ENCODE measurements at regions not wholly inside any gene's neighbourhood (a gene's known extent, or its start where the extent isn't known, plus 50 kb on each side); places are given as distances from the start of the nearest gene placed in this dataset.

DNA sequence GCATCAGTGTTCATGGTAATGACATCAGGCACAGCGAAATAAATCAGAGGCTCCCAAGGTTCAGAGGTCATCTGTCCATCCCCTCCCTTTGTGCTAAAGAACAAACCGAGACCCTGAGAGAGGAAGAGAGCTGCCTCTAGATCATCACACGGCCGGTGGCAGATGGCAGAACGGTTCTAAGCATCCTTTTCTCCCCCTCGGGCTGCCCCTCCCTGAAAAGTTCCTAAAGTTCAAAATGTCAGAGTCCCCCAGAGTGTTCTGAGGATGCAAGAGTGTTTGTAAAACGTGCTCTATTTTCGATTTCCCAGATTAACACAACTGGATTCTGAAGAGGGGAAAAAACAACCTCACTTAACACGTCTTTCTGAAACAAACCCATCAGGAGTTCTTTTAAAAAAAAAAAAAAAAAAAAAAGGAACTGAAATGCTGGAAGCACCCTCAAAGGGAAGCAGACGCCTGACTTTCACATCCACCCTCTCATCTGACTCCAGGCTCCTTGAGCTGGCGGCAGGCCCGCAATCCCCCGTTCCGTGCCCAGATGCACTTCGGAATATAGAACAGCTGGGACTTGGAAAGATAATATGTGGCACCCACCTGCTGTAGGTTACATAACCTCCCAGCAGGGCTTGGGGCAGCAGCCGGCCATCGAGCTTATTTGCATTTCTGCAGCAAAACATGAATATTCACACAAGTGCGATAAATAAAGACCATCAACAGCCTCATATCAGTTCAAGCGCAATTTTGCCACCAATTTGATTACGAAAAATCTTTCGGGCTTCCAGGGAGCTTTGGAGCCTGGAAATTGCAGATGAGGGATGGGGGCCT is 115.5 kb upstream of the SMURF2 start:
- TF ChIP-seq, protein P1, sequence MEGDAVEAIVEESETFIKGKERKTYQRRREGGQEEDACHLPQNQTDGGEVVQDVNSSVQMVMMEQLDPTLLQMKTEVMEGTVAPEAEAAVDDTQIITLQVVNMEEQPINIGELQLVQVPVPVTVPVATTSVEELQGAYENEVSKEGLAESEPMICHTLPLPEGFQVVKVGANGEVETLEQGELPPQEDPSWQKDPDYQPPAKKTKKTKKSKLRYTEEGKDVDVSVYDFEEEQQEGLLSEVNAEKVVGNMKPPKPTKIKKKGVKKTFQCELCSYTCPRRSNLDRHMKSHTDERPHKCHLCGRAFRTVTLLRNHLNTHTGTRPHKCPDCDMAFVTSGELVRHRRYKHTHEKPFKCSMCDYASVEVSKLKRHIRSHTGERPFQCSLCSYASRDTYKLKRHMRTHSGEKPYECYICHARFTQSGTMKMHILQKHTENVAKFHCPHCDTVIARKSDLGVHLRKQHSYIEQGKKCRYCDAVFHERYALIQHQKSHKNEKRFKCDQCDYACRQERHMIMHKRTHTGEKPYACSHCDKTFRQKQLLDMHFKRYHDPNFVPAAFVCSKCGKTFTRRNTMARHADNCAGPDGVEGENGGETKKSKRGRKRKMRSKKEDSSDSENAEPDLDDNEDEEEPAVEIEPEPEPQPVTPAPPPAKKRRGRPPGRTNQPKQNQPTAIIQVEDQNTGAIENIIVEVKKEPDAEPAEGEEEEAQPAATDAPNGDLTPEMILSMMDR (IDR thresholded peaks at IDR 0.05): no peak
- no peak for TF ChIP-seq POLR2AphosphoS5 (IDR thresholded peaks at IDR 0.05; ENCODE audit: low read depth, low read length)
- TF ChIP-seq, protein P2, sequence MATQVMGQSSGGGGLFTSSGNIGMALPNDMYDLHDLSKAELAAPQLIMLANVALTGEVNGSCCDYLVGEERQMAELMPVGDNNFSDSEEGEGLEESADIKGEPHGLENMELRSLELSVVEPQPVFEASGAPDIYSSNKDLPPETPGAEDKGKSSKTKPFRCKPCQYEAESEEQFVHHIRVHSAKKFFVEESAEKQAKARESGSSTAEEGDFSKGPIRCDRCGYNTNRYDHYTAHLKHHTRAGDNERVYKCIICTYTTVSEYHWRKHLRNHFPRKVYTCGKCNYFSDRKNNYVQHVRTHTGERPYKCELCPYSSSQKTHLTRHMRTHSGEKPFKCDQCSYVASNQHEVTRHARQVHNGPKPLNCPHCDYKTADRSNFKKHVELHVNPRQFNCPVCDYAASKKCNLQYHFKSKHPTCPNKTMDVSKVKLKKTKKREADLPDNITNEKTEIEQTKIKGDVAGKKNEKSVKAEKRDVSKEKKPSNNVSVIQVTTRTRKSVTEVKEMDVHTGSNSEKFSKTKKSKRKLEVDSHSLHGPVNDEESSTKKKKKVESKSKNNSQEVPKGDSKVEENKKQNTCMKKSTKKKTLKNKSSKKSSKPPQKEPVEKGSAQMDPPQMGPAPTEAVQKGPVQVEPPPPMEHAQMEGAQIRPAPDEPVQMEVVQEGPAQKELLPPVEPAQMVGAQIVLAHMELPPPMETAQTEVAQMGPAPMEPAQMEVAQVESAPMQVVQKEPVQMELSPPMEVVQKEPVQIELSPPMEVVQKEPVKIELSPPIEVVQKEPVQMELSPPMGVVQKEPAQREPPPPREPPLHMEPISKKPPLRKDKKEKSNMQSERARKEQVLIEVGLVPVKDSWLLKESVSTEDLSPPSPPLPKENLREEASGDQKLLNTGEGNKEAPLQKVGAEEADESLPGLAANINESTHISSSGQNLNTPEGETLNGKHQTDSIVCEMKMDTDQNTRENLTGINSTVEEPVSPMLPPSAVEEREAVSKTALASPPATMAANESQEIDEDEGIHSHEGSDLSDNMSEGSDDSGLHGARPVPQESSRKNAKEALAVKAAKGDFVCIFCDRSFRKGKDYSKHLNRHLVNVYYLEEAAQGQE (IDR thresholded peaks at IDR 0.05; ENCODE audit: insufficient read depth in 1 of 2, low read depth in 2 of 2, low read length in 1 of 2): no peak

All from Panc1 (cell line).